PC-3 (cell line): ENCODE measurements at regions not wholly inside any gene's neighbourhood (a gene's known extent, or its start where the extent isn't known, plus 50 kb on each side); places are given as distances from the start of the nearest gene placed in this dataset.

Experiments used
- ATAC-seq: fragments of 200-7000 bp; cut with Tn5 transposase; 2 replicates; pipeline ENCODE4 v1.9.1; 2020; ENCODE audit warnings: mild to moderate bottlenecking, moderate library complexity
- BruUV-seq: library from RNA; stranded (reverse); fragments of 400-500 nt; replicated peaks from 2 replicates; lab custom pipeline; 2021; lab: Mats Ljungman, UMichigan
- CTCF ChIA-PET: fragments of 300-600 bp; sonication (Branson Sonifier 250); formaldehyde crosslinking; loops from one replicate; lab custom pipeline; 2022; ENCODE audit warnings: antibody characterized with exemption; lab: Charles Lee
- POLR2A ChIA-PET: fragments of 300-600 bp; sonication (Branson Sonifier 250); formaldehyde crosslinking; loops from one replicate; lab custom pipeline; 2022; ENCODE audit warnings: antibody characterized with exemption; ENCODE audit not compliant: unreplicated experiment; lab: Charles Lee
- DNase-seq: peaks from one replicate; pipeline ENCODE4 v3.0.0-alpha.2; 2015
- H2AFZ ChIP-seq: fragments of 300-600 bp; sonication (generic); 2 replicates; pipeline ENCODE4 v1.6.0; 2016; ENCODE audit warnings: antibody characterized with exemption, low read length
- H3F3A ChIP-seq: fragments of 300-600 bp; sonication (generic); one replicate; pipeline ENCODE4 v1.6.0; 2017; ENCODE audit warnings: antibody characterized with exemption, low read length, control low read depth, mild to moderate bottlenecking; ENCODE audit not compliant: unreplicated experiment
- H3K27ac ChIP-seq: fragments of 300-600 bp; sonication (generic); 2 replicates; pipeline ENCODE4 v1.5.1; 2016; ENCODE audit warnings: mild to moderate bottlenecking, low read length
- H3K27me3 ChIP-seq: fragments of 300-600 bp; sonication (generic); 2 replicates; pipeline ENCODE4 v1.6.1; 2016; ENCODE audit warnings: low read length, mixed read lengths
- H3K36me3 ChIP-seq: fragments of 300-600 bp; sonication (generic); 2 replicates; pipeline ENCODE4 v1.6.1; 2016; ENCODE audit warnings: low read depth, mixed run types, low read length, mixed read lengths
- H3K4me1 ChIP-seq: fragments of 300-600 bp; sonication (generic); 2 replicates; pipeline ENCODE4 v1.5.1; 2016; ENCODE audit warnings: low read length; ENCODE audit not compliant: insufficient read depth
- H3K4me2 ChIP-seq: fragments of 300-600 bp; sonication (generic); 2 replicates; pipeline ENCODE4 v1.6.0; 2016; ENCODE audit warnings: low read length
- H3K4me3 ChIP-seq: fragments of 300-600 bp; sonication (generic); 2 replicates; pipeline ENCODE4 v1.5.1; 2016; ENCODE audit warnings: mild to moderate bottlenecking, low read length, mixed read lengths
- H3K79me2 ChIP-seq: fragments of 300-600 bp; sonication (generic); 2 replicates; pipeline ENCODE4 v1.6.1; 2017; ENCODE audit warnings: low read length, mixed read lengths
- H3K9ac ChIP-seq: fragments of 300-600 bp; sonication (generic); 2 replicates; pipeline ENCODE4 v1.6.0; 2016; ENCODE audit warnings: mild to moderate bottlenecking, low read length
- H3K9me2 ChIP-seq: fragments of 300-600 bp; sonication (generic); replicated peaks from 2 replicates; pipeline ENCODE4 v1.6.1; 2016; ENCODE audit warnings: mixed run types, low read length, mixed read lengths
- H3K9me3 ChIP-seq: fragments of 300-600 bp; sonication (generic); 2 replicates; pipeline ENCODE4 v1.6.1; 2016; ENCODE audit warnings: low read length, mixed read lengths
- H4K20me1 ChIP-seq: fragments of 300-600 bp; sonication (generic); 2 replicates; pipeline ENCODE4 v1.6.1; 2016; ENCODE audit warnings: low read length, mixed read lengths
- EZH2 ChIP-seq: fragments of 300-600 bp; sonication (generic); IDR thresholded peaks from one replicate; pipeline ENCODE4 v1.6.1; 2017; ENCODE audit warnings: antibody characterized with exemption, mild to moderate bottlenecking, low read length; ENCODE audit not compliant: unreplicated experiment
- EZH2phosphoT487 ChIP-seq: fragments of 300-600 bp; sonication (generic); IDR thresholded peaks from 2 replicates; pipeline ENCODE4 v1.6.1; 2018; ENCODE audit warnings: mild to moderate bottlenecking, antibody characterized with exemption, low read length, borderline replicate concordance
- intact Hi-C: fragments of 100-400 bp; cut with micrococcal nuclease; formaldehyde crosslinking; loops from 2 replicates; pipeline ENCODE4 v1.9.0; 2023
- TF ChIP-seq, protein P1 (sequence below): fragments of 300-600 bp; sonication (generic); conservative IDR thresholded peaks from 2 replicates; pipeline ENCODE4 v1.5.1; 2017; ENCODE audit warnings: antibody characterized with exemption, low read depth, mild to moderate bottlenecking, low read length

DNA sequence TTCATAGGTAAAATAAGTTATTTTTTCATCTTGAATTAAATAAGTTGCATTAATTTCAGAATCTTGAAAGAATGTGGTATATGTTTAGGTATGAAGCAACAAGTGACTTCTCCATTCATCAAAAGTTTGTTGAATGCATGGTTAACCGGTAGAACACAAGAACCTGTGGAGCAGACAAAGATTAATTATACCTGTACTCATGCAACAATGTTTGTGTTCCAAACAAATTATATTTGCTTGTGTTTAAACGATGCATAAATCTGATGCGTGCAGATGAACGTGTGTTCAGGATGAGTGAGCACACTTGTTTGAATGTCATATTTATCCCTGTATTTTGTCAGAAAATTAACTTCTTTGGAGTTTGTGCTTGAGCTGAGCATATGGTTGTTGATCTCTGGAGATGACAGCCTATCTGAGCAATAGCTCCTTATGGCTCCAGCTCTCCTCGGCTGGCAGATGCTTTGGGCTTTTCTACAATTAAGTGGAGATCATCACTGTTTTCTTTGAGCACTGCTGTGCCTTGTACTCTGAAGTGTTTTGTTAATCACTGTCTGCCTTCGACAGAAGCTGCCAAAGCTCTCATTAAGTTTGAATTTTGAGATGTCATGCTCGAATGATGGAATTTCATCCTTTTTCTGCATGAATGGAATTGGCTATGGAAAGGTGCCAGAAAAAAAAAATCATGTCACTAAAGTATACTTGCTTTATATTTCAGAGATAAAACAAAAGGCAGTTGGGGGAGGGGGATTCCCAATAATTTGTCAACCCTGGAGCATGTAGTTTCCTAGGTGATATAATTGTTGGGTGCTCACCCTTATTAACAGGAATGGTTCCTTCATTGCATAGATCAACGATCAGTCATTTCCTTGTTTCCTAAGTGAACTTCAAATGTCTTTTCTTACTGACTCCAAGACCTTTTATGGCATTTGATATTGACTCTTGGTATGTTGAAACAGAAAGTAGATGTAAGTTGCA lies 502.5 kb upstream of the ARRDC3 start:
- H3K79me2 ChIP-seq, result no peaks in the 10 kb centered on the region
- CTCF ChIA-PET, result no interaction called here
- no TSS peak for BruUV-seq
- DNase-seq (no peak), ATAC-seq (no peak)
- no peaks in the 10 kb centered on the region for H3K9me3 ChIP-seq
- no peaks in the 10 kb centered on the region for H4K20me1 ChIP-seq
- no peak overlapping the region for H3K9ac ChIP-seq
- peaks cover 8% of the 10 kb centered on the region; the same call in 1 of the 2 replicates for H3K27me3 ChIP-seq
- POLR2A ChIA-PET, result no interaction called here
- no peaks in the 10 kb centered on the region for H3K4me1 ChIP-seq
- no peaks in the 10 kb centered on the region for H3K36me3 ChIP-seq
- intact Hi-C loops, result no loop called here
- TF ChIP-seq, protein P1, sequence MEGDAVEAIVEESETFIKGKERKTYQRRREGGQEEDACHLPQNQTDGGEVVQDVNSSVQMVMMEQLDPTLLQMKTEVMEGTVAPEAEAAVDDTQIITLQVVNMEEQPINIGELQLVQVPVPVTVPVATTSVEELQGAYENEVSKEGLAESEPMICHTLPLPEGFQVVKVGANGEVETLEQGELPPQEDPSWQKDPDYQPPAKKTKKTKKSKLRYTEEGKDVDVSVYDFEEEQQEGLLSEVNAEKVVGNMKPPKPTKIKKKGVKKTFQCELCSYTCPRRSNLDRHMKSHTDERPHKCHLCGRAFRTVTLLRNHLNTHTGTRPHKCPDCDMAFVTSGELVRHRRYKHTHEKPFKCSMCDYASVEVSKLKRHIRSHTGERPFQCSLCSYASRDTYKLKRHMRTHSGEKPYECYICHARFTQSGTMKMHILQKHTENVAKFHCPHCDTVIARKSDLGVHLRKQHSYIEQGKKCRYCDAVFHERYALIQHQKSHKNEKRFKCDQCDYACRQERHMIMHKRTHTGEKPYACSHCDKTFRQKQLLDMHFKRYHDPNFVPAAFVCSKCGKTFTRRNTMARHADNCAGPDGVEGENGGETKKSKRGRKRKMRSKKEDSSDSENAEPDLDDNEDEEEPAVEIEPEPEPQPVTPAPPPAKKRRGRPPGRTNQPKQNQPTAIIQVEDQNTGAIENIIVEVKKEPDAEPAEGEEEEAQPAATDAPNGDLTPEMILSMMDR, result no peak
- TF ChIP-seq EZH2phosphoT487 (no peak), EZH2 (no peak)
- no peak overlapping the region for H3K27ac ChIP-seq
- H3F3A ChIP-seq, result no peaks in the 10 kb centered on the region
- H3K4me3 ChIP-seq, result no peak overlapping the region
- no peaks in the 10 kb centered on the region for H3K9me2 ChIP-seq
- no peak overlapping the region for H2AFZ ChIP-seq
- no peak overlapping the region for H3K4me2 ChIP-seq

DNA sequence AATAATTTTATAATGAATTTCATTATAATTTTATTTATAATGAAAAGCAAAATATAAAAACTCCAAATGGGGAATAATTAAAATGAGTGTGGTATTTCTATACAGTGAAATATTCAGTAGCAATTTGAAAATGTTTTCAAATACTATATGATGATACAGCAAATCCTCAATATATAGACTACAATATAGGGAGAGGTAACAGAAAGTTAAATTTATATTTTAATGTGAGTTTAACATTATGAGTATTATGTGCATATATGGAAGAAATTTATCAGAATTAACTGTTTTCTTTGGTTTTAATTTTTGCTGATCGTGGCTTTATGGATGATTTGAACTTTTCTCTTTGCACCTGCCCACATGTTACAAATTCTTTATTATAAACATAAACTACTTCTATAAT lies 500.9 kb upstream of the ARRDC3 start:
- Histone ChIP-seq H3K4me3 (no peak overlapping the region), H3K4me2 (no peak overlapping the region), H3K4me1 (no peaks in the 10 kb centered on the region), H2AFZ (no peak overlapping the region), H3K27ac (no peak overlapping the region), H3K9me3 (no peaks in the 10 kb centered on the region), H3K27me3 (peaks cover 8% of the 10 kb centered on the region; the same call in 1 of the 2 replicates), H3K79me2 (no peaks in the 10 kb centered on the region), H4K20me1 (no peaks in the 10 kb centered on the region), H3K9ac (no peak overlapping the region), H3K36me3 (no peaks in the 10 kb centered on the region), H3F3A (no peaks in the 10 kb centered on the region), H3K9me2 (no peaks in the 10 kb centered on the region)
- no TSS peak for BruUV-seq
- ChIA-PET POLR2A (no interaction called here), CTCF (no interaction called here)
- no peak for DNase-seq
- intact Hi-C loops, result no loop called here
- no peak for TF ChIP-seq EZH2phosphoT487
- no peak for TF ChIP-seq EZH2
- TF ChIP-seq, protein P1, result no peak
- ATAC-seq, result no peak
